GM23338 (cell line): ENCODE measurements at regions not wholly inside any gene's neighbourhood (a gene's known extent, or its start where the extent isn't known, plus 50 kb on each side); places are given as distances from the start of the nearest gene placed in this dataset.

Experiments
- ATAC-seq: fragments of 200-7000 bp; cut with Tn5 transposase; 3 replicates; pipeline ENCODE4 v1.9.1; 2020
- DNase-seq: peaks from one replicate; pipeline ENCODE4 v3.0.0-alpha.2; 2015; ENCODE audit warnings: low spot score
- H2AFZ ChIP-seq: fragments of 200-600 bp; sonication (generic); 2 replicates; pipeline ENCODE4 v1.8.0; 2016; ENCODE audit warnings: antibody characterized with exemption, mild to moderate bottlenecking, moderate library complexity
- H3F3A ChIP-seq: fragments of 200-600 bp; sonication (generic); replicated peaks from 2 replicates; pipeline ENCODE4 v1.8.0; 2017; ENCODE audit warnings: antibody characterized with exemption, mixed run types, low read depth
- H3K27ac ChIP-seq: fragments of 200-600 bp; sonication (generic); 2 replicates; pipeline ENCODE4 v1.6.1; 2016; ENCODE audit warnings: low read depth
- H3K27me3 ChIP-seq: fragments of 200-600 bp; sonication (generic); 2 replicates; pipeline ENCODE4 v1.8.0; 2016; ENCODE audit warnings: mild to moderate bottlenecking, mixed run types, moderate library complexity; ENCODE audit not compliant: insufficient read depth
- H3K36me3 ChIP-seq: fragments of 200-600 bp; sonication (generic); 2 replicates; pipeline ENCODE4 v1.8.0; 2016; ENCODE audit warnings: mild to moderate bottlenecking; ENCODE audit not compliant: insufficient read depth
- H3K4me1 ChIP-seq: fragments of 200-600 bp; sonication (generic); 2 replicates; pipeline ENCODE4 v1.8.0; 2016; ENCODE audit warnings: mild to moderate bottlenecking, moderate library complexity; ENCODE audit not compliant: insufficient read depth
- H3K4me2 ChIP-seq: fragments of 200-600 bp; sonication (generic); 2 replicates; pipeline ENCODE4 v1.7.1; 2017; ENCODE audit warnings: mixed run types
- H3K4me3 ChIP-seq: fragments of 200-600 bp; sonication (generic); 2 replicates; pipeline ENCODE4 v1.6.1; 2016; ENCODE audit warnings: mixed run types
- H3K79me2 ChIP-seq: fragments of 200-600 bp; sonication (generic); replicated peaks from 2 replicates; pipeline ENCODE4 v1.8.0; 2017; ENCODE audit warnings: mild to moderate bottlenecking; ENCODE audit not compliant: insufficient read depth
- H3K9me2 ChIP-seq: fragments of 200-600 bp; sonication (generic); 2 replicates; pipeline ENCODE4 v1.8.0; 2017; ENCODE audit not compliant: insufficient read depth
- H4K20me1 ChIP-seq: fragments of 200-600 bp; sonication (generic); replicated peaks from 2 replicates; pipeline ENCODE4 v1.8.0; 2017; ENCODE audit warnings: mild to moderate bottlenecking; ENCODE audit not compliant: insufficient read depth
- H3K27ac Mint-ChIP-seq: 2 replicates; pipeline ENCODE4 v1.8.0; 2020; ENCODE audit warnings: inconsistent platforms, mild to moderate bottlenecking, moderate library complexity, mixed read lengths
- H3K27me3 Mint-ChIP-seq: 3 replicates; pipeline ENCODE4 v1.8.0; 2022; ENCODE audit warnings: low read depth, mild to moderate bottlenecking, moderate library complexity, mixed read lengths, inconsistent platforms; ENCODE audit not compliant: insufficient read depth, poor library complexity
- H3K36me3 Mint-ChIP-seq: 3 replicates; pipeline ENCODE4 v1.8.0; 2021; ENCODE audit warnings: low read depth, mild to moderate bottlenecking, inconsistent platforms, moderate library complexity, mixed read lengths
- H3K4me1 Mint-ChIP-seq: 3 replicates; pipeline ENCODE4 v1.8.0; 2020; ENCODE audit warnings: mild to moderate bottlenecking, inconsistent platforms, mixed read lengths
- H3K4me3 Mint-ChIP-seq: 3 replicates; pipeline ENCODE4 v1.8.0; 2021; ENCODE audit warnings: moderate library complexity, mild to moderate bottlenecking, inconsistent platforms, mixed read lengths
- H3K9me3 Mint-ChIP-seq: 3 replicates; pipeline ENCODE4 v1.8.0; 2020; ENCODE audit warnings: moderate library complexity, mild to moderate bottlenecking, inconsistent platforms, mixed read lengths
- CREB1 ChIP-seq: fragments of 250-450 bp; sonication (Bioruptor Pico); IDR thresholded peaks from 2 replicates; pipeline ENCODE4 v1.5.0; 2020; ENCODE audit warnings: low read depth, mild to moderate bottlenecking, moderate library complexity
- CTCF ChIP-seq, 2 experiments: fragments of 200-600 bp in 1 of 2; sonication (generic) in 1 of 2; conservative IDR thresholded peaks; 2 replicates each; pipeline versions ENCODE4 v1.5.1 to v1.6.1; 2016 to 2017; ENCODE audit warnings: antibody characterized with exemption in 2 of 2, low read depth in 2 of 2, mild to moderate bottlenecking in 2 of 2, moderate library complexity in 1 of 2
- EZH2 ChIP-seq: fragments of 200-600 bp; sonication (generic); IDR thresholded peaks from one replicate; pipeline ENCODE4 v1.8.0; 2017; ENCODE audit warnings: antibody characterized with exemption, mild to moderate bottlenecking, low read depth; ENCODE audit not compliant: unreplicated experiment
- EZH2phosphoT487 ChIP-seq: fragments of 200-600 bp; sonication (generic); IDR thresholded peaks from one replicate; pipeline ENCODE4 v1.8.1; 2018; ENCODE audit warnings: antibody characterized with exemption; ENCODE audit not compliant: unreplicated experiment
- JUNB ChIP-seq: IDR thresholded peaks from one replicate; pipeline ENCODE4 v1.6.1; 2016; ENCODE audit warnings: antibody characterized with exemption; ENCODE audit not compliant: unreplicated experiment
- NANOG ChIP-seq: IDR thresholded peaks from 2 replicates; pipeline ENCODE4 v1.6.1; 2016; ENCODE audit warnings: antibody characterized with exemption, borderline replicate concordance
- POLR2AphosphoS5 ChIP-seq: IDR thresholded peaks from 2 replicates; pipeline ENCODE4 v1.6.1; 2016; ENCODE audit warnings: antibody characterized with exemption, low read depth
- STAT1 ChIP-seq: IDR thresholded peaks from one replicate; pipeline ENCODE4 v1.6.1; 2016; ENCODE audit warnings: antibody characterized with exemption; ENCODE audit not compliant: unreplicated experiment
- ZNF114 ChIP-seq: fragments of 250-450 bp; sonication (Bioruptor Pico); IDR thresholded peaks from 2 replicates; pipeline ENCODE4 v1.5.0; 2020; ENCODE audit warnings: mild to moderate bottlenecking, moderate library complexity
- ZNF331 ChIP-seq: fragments of 250-450 bp; sonication (Bioruptor Pico); IDR thresholded peaks from 2 replicates; pipeline ENCODE4 v1.5.0; 2020; ENCODE audit warnings: low read depth, mild to moderate bottlenecking, moderate library complexity
- ZNF462 ChIP-seq: fragments of 250-450 bp; sonication (Bioruptor Pico); IDR thresholded peaks from 2 replicates; pipeline ENCODE4 v1.5.0; 2020; ENCODE audit warnings: mild to moderate bottlenecking, moderate library complexity
- TF ChIP-seq, protein P1 (sequence below): IDR thresholded peaks from one replicate; pipeline ENCODE4 v1.6.1; 2018; ENCODE audit warnings: antibody characterized with exemption; ENCODE audit not compliant: unreplicated experiment

GRCh38 chr13:51524312-51524711 lies 60.0 kb upstream of the WDFY2 start:
- no peaks in the 10 kb centered on the region for H3K27me3 ChIP-seq
- peaks cover 4% of the 10 kb centered on the region for H3K9me2 ChIP-seq
- H3K4me1 Mint-ChIP-seq = no peaks in the 10 kb centered on the region
- H2AFZ ChIP-seq = peak overlapping the region; percentile 72; the same call in 1 of the 2 replicates
- H4K20me1 ChIP-seq = no peaks in the 10 kb centered on the region
- no peaks in the 10 kb centered on the region for H3K27me3 Mint-ChIP-seq
- no peaks in the 10 kb centered on the region for H3K36me3 ChIP-seq
- peaks cover 29% of the 10 kb centered on the region for H3K4me1 ChIP-seq
- H3K27ac ChIP-seq = no peak overlapping the region
- no peak overlapping the region for H3K27ac Mint-ChIP-seq
- no peaks in the 10 kb centered on the region; the same call in 1 of the 3 replicates for H3K9me3 Mint-ChIP-seq
- ATAC-seq = no peak
- no peaks in the 10 kb centered on the region for H3K79me2 ChIP-seq
- no peak overlapping the region for H3K4me2 ChIP-seq
- H3K4me3 ChIP-seq = no peak overlapping the region
- DNase-seq = no peak
- H3F3A ChIP-seq = no peaks in the 10 kb centered on the region
- no peak overlapping the region for H3K4me3 Mint-ChIP-seq
- H3K36me3 Mint-ChIP-seq = no peaks in the 10 kb centered on the region
- TF ChIP-seq CREB1 (CRISPR knock-in tag) (no peak), EZH2 (no peak), ZNF114 (CRISPR knock-in tag) (no peak), POLR2AphosphoS5 (no peak), CTCF (conservative IDR thresholded peaks at IDR 0.05; ENCODE audit: low read depth in 2 of 2) (no peak), JUNB (no peak), EZH2phosphoT487 (no peak), NANOG (no peak), ZNF462 (CRISPR knock-in tag) (no peak), STAT1 (no peak), ZNF331 (CRISPR knock-in tag) (no peak)
- TF ChIP-seq, protein P1, sequence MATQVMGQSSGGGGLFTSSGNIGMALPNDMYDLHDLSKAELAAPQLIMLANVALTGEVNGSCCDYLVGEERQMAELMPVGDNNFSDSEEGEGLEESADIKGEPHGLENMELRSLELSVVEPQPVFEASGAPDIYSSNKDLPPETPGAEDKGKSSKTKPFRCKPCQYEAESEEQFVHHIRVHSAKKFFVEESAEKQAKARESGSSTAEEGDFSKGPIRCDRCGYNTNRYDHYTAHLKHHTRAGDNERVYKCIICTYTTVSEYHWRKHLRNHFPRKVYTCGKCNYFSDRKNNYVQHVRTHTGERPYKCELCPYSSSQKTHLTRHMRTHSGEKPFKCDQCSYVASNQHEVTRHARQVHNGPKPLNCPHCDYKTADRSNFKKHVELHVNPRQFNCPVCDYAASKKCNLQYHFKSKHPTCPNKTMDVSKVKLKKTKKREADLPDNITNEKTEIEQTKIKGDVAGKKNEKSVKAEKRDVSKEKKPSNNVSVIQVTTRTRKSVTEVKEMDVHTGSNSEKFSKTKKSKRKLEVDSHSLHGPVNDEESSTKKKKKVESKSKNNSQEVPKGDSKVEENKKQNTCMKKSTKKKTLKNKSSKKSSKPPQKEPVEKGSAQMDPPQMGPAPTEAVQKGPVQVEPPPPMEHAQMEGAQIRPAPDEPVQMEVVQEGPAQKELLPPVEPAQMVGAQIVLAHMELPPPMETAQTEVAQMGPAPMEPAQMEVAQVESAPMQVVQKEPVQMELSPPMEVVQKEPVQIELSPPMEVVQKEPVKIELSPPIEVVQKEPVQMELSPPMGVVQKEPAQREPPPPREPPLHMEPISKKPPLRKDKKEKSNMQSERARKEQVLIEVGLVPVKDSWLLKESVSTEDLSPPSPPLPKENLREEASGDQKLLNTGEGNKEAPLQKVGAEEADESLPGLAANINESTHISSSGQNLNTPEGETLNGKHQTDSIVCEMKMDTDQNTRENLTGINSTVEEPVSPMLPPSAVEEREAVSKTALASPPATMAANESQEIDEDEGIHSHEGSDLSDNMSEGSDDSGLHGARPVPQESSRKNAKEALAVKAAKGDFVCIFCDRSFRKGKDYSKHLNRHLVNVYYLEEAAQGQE = no peak
